Lower lobe of right lung (tissue), 2 donors: ENCODE measurements at regions not wholly inside any gene's neighbourhood (a gene's known extent, or its start where the extent isn't known, plus 50 kb on each side); places are given as distances from the start of the nearest gene placed in this dataset.

Source experiments
- ATAC-seq, 2 donors: fragments of 200-7000 bp; cut with Tn5 transposase; one replicate each; pipeline ENCODE4 v1.9.1; 2020 to 2022; ENCODE audit warnings: mild to moderate bottlenecking in 2 of 2, moderate library complexity in 2 of 2
- DNase-seq: peaks from one replicate; pipeline ENCODE4 v3.0.0-alpha.2; 2020
- H3K27ac ChIP-seq: fragments of 200-600 bp; one replicate; pipeline ENCODE4 v1.8.0; 2022
- H3K27me3 ChIP-seq: fragments of 200-600 bp; one replicate; pipeline ENCODE4 v1.8.0; 2022; ENCODE audit warnings: low read depth
- H3K36me3 ChIP-seq: fragments of 200-600 bp; one replicate; pipeline ENCODE4 v1.8.0; 2022; ENCODE audit warnings: mild to moderate bottlenecking
- H3K4me1 ChIP-seq: fragments of 200-600 bp; one replicate; pipeline ENCODE4 v1.8.0; 2022
- H3K4me3 ChIP-seq: fragments of 200-600 bp; one replicate; pipeline ENCODE4 v1.8.0; 2022; ENCODE audit warnings: mild to moderate bottlenecking
- H3K9me3 ChIP-seq: fragments of 200-600 bp; one replicate; pipeline ENCODE4 v1.8.0; 2022
- CTCF ChIP-seq: fragments of 200-600 bp; IDR thresholded peaks from one replicate; pipeline ENCODE4 v1.8.0; 2022; ENCODE audit warnings: antibody characterized with exemption, mild to moderate bottlenecking
- intact Hi-C: fragments of 100-400 bp; cut with DNase I; formaldehyde crosslinking; loops from one replicate; pipeline ENCODE4 v1.11.0; 2022
- donor health status: DM: no; HTN: yes; CAD: no; lungs with severe emphysema.

GRCh38 chr11:71070490-71071453 is 181.6 kb downstream of the SHANK2 start:
- DNase-seq (no peak), ATAC-seq (no peak)
- Histone ChIP-seq H3K4me3 (no peak overlapping the region), H3K4me1 (no peaks in the 10 kb centered on the region), H3K36me3 (no peaks in the 10 kb centered on the region), H3K27me3 (no peaks in the 10 kb centered on the region), H3K9me3 (no peaks in the 10 kb centered on the region), H3K27ac (no peak overlapping the region)
- TF ChIP-seq CTCF = no peak
- intact Hi-C loops = no loop called here

DNA sequence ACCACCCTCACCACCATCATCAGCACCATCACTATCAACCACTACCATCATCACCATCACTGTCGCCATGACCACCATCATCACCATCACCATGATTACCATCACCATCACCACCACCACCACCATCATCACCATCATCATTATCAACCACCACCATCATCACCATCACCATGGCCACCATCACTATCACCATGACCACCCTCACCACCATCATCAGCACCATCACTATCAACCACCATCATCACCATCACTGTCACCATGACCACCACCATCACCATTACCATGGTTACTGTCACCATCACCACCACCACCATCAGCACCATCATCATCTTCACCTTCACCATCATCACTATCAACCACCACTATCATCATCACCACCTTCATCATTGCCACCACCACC is 183.4 kb downstream of the SHANK2 start:
- Histone ChIP-seq H3K4me1 (no peaks in the 10 kb centered on the region), H3K36me3 (no peaks in the 10 kb centered on the region), H3K9me3 (no peaks in the 10 kb centered on the region), H3K4me3 (no peak overlapping the region), H3K27me3 (no peaks in the 10 kb centered on the region), H3K27ac (no peak overlapping the region)
- intact Hi-C loops = no loop called here
- TF ChIP-seq CTCF = no peak
- no peak for DNase-seq
- no peak for ATAC-seq

DNA sequence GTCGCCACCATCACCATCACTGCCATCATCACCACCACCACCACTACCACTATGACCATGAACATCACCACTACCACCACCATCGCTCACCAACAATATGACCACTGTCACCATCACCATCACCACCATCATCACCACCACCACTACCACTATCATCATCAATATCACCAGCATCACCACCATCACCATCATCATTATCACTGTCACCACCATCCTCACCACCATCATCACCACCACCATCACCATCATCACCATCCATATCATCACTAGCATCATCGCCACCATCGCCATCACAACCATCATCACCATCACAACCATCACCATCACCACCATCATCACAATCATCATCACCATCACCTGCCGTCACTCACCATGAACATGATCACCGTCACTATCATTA is 184.6 kb downstream of the SHANK2 start:
- intact Hi-C loops = no loop called here
- no peak for TF ChIP-seq CTCF
- Histone ChIP-seq H3K27ac (no peak overlapping the region), H3K36me3 (no peaks in the 10 kb centered on the region), H3K27me3 (no peaks in the 10 kb centered on the region), H3K4me1 (no peaks in the 10 kb centered on the region), H3K9me3 (no peaks in the 10 kb centered on the region), H3K4me3 (no peak overlapping the region)
- ATAC-seq (no peak), DNase-seq (no peak)

DNA sequence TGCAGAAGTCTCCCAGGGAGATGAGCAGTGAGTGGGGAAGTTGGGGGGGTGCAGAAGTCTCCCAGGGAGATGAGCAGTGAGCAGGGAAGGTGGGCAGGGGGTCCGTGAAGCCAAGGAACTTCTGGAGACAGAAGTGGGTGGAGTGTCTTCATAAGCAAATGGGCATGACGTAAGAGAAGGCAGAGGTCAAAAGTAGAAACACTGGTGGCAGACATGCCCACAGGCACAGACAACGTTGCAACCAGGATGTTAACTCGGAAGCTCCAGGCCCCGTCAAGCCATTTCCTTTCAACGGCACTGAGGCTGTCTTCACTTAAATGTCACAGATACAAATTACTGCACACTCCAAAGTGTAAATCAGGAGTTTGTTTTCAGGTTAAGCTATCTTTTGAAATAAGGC is 186.1 kb downstream of the SHANK2 start:
- TF ChIP-seq CTCF = no peak
- ATAC-seq (no peak), DNase-seq (no peak)
- intact Hi-C loops = no loop called here
- H3K27me3 ChIP-seq = no peaks in the 10 kb centered on the region
- H3K36me3 ChIP-seq = no peaks in the 10 kb centered on the region
- H3K27ac ChIP-seq = no peak overlapping the region
- no peaks in the 10 kb centered on the region for H3K9me3 ChIP-seq
- no peaks in the 10 kb centered on the region for H3K4me1 ChIP-seq
- no peak overlapping the region for H3K4me3 ChIP-seq

DNA sequence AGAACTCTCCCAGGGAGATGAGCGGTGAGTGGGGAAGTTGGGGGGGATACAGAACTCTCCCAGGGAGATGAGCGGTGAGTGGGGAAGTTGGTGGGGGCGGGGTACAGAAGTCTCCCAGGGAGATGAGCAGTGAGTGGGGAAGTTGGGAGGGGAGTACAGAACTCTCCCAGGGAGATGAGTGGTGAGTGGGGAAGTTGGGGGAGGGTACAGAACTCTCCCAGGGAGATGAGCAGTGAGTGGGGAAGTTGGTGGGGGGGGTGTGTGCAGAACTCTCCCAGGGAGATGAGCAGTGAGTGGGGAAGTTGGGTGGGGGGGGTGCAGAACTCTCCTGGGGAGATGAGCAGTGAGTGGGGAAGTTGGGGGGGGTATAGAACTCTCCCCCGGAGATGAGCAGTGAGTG is 186.5 kb downstream of the SHANK2 start:
- no peaks in the 10 kb centered on the region for H3K36me3 ChIP-seq
- no peaks in the 10 kb centered on the region for H3K9me3 ChIP-seq
- intact Hi-C loops = no loop called here

More for the DNA sequence above, 186.5 kb downstream of the SHANK2 start:
- ATAC-seq = no peak
- no peak for TF ChIP-seq CTCF
- no peak overlapping the region for H3K4me3 ChIP-seq
- H3K27me3 ChIP-seq = no peaks in the 10 kb centered on the region
- H3K27ac ChIP-seq = no peak overlapping the region
- H3K4me1 ChIP-seq = no peaks in the 10 kb centered on the region
- DNase-seq = no peak
